ENCODE measurements at regions not wholly inside any gene's neighbourhood (a gene's known extent, or its start where the extent isn't known, plus 50 kb on each side); places are given as distances from the start of the nearest gene placed in this dataset.

DNA sequence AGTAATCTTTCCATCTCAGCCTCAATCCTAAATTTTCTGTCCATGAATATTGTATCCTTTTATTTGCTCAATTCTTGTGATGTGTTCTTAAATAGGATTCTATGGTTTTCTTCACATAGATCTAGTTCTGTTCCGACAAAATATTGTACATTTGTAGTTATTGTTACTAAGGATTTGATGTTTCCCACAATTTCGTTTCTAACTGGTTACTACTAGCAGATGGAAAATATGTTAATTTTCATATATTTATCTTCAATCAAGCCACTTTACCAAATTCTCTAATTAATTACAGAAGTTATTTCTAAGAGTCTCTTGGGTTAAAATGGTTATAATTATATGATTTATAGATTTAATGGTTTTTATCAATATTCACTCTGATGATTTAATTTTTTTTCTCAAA, 60.3 kb downstream of the SEC61B start:
- Histone ChIP-seq H2BK5ac (ENCODE audit: low read depth, low read length, poor library complexity, severe bottlenecking) (no peak overlapping the region), H3K4ac (ENCODE audit: low read depth in 1 of 2, low read length in 2 of 2) (no peak overlapping the region), H3K9ac (ENCODE audit: low read length) (no peak overlapping the region), H3K9me3 (ENCODE audit: control insufficient read depth, low read length) (no peaks in the 10 kb centered on the region), H3K4me2 (ENCODE audit: low read length, poor library complexity, severe bottlenecking) (no peak overlapping the region), H3K79me1 (replicated peaks; ENCODE audit: low read length, poor library complexity, severe bottlenecking) (no peaks in the 10 kb centered on the region), H3K4me1 (ENCODE audit: control insufficient read depth, insufficient read depth, low read depth, low read length) (no peaks in the 10 kb centered on the region), H3K18ac (ENCODE audit: low read depth in 1 of 2, low read length in 2 of 2) (no peak overlapping the region), H3K27ac (ENCODE audit: low read length, poor library complexity, severe bottlenecking) (no peak overlapping the region), H2AFZ (ENCODE audit: low read depth, low read length) (no peak overlapping the region), H2BK12ac (ENCODE audit: low read length in 2 of 2) (no peak overlapping the region), H4K91ac (ENCODE audit: low read length) (no peak overlapping the region), H3K27me3 (ENCODE audit: control insufficient read depth in 1 of 2, insufficient read depth in 1 of 2, low read length in 2 of 2) (no peaks in the 10 kb centered on the region), H3K23ac (ENCODE audit: low read length in 2 of 2) (no peak overlapping the region), H2AK5ac (ENCODE audit: low read length, severe bottlenecking) (no peak overlapping the region), H3K4me3 (ENCODE audit: insufficient read depth in 1 of 2, low read depth in 1 of 2, low read length in 2 of 2) (no peak overlapping the region), H3K14ac (ENCODE audit: low read length in 2 of 2) (no peak overlapping the region), H2BK120ac (ENCODE audit: low read depth, low read length) (no peak overlapping the region), H3K36me3 (ENCODE audit: control insufficient read depth in 1 of 2, insufficient read depth in 2 of 2, low read depth in 1 of 2, low read length in 2 of 2) (no peaks in the 10 kb centered on the region), H2BK15ac (ENCODE audit: low read depth, poor library complexity, severe bottlenecking) (no peak overlapping the region), H4K8ac (ENCODE audit: low read length) (no peak overlapping the region)
- WGBS: no CpG with 5 or more reads among the region's 2 CpGs
- no peak for DNase-seq

- Histone ChIP-seq H3K4ac (ENCODE audit: low read depth in 1 of 2, low read length in 2 of 2) (no peak overlapping the region), H3K23ac (ENCODE audit: low read length in 2 of 2) (no peak overlapping the region), H3K4me1 (ENCODE audit: control insufficient read depth, insufficient read depth, low read depth, low read length) (no peaks in the 10 kb centered on the region), H3K36me3 (ENCODE audit: control insufficient read depth in 1 of 2, insufficient read depth in 2 of 2, low read depth in 1 of 2, low read length in 2 of 2) (no peaks in the 10 kb centered on the region), H3K9ac (ENCODE audit: low read length) (no peak overlapping the region), H3K4me3 (ENCODE audit: insufficient read depth in 1 of 2, low read depth in 1 of 2, low read length in 2 of 2) (no peak overlapping the region), H3K9me3 (ENCODE audit: control insufficient read depth, low read length) (no peaks in the 10 kb centered on the region), H2BK5ac (ENCODE audit: low read depth, low read length, poor library complexity, severe bottlenecking) (no peak overlapping the region), H2AK5ac (ENCODE audit: low read length, severe bottlenecking) (no peak overlapping the region), H3K27me3 (ENCODE audit: control insufficient read depth in 1 of 2, insufficient read depth in 1 of 2, low read length in 2 of 2) (peaks cover under 1 to 11% of the 10 kb centered on the region in 2 experiments), H3K14ac (ENCODE audit: low read length in 2 of 2) (no peak overlapping the region), H3K79me1 (replicated peaks; ENCODE audit: low read length, poor library complexity, severe bottlenecking) (no peaks in the 10 kb centered on the region), H2AFZ (ENCODE audit: low read depth, low read length) (no peak overlapping the region), H4K8ac (ENCODE audit: low read length) (no peak overlapping the region), H4K91ac (ENCODE audit: low read length) (no peak overlapping the region), H3K4me2 (ENCODE audit: low read length, poor library complexity, severe bottlenecking) (no peak overlapping the region), H3K27ac (ENCODE audit: low read length, poor library complexity, severe bottlenecking) (no peak overlapping the region), H2BK12ac (ENCODE audit: low read length in 2 of 2) (no peak overlapping the region), H2BK15ac (ENCODE audit: low read depth, poor library complexity, severe bottlenecking) (no peak overlapping the region), H3K18ac (ENCODE audit: low read depth in 1 of 2, low read length in 2 of 2) (no peak overlapping the region), H2BK120ac (ENCODE audit: low read depth, low read length) (no peak overlapping the region)
- WGBS: 88% methylated on average over 6 of the region's 6 CpGs
- DNase-seq: no peak
These were observed 63.9 kb downstream of the SEC61B start for GRCh38 chr9:99285965-99286364.

DNA sequence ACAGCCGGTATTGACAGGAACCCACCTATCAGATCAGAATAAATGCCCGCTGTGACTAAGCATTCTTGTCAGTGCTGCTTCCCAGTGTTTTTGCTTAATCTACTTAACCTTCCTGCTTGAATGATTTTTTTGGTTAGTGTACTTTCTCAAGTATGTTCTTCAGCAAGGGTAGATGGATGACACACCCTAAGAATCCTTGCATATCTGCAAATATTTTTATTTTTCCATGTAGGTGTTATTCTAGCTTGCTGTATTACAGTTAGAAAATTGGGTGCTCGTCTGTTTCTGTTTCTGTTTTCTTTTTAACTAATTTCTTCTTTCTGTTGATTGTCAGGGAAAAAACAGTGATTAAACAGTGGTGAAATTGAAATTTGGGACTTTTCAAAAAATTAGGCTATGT, 64.5 kb downstream of the SEC61B start:
- Histone ChIP-seq H3K9me3 (ENCODE audit: control insufficient read depth, low read length) (no peaks in the 10 kb centered on the region), H3K4ac (ENCODE audit: low read depth in 1 of 2, low read length in 2 of 2) (no peak overlapping the region), H2AK5ac (ENCODE audit: low read length, severe bottlenecking) (no peak overlapping the region), H2BK5ac (ENCODE audit: low read depth, low read length, poor library complexity, severe bottlenecking) (no peak overlapping the region), H2BK12ac (ENCODE audit: low read length in 2 of 2) (no peak overlapping the region), H4K8ac (ENCODE audit: low read length) (no peak overlapping the region), H3K36me3 (ENCODE audit: control insufficient read depth in 1 of 2, insufficient read depth in 2 of 2, low read depth in 1 of 2, low read length in 2 of 2) (no peaks in the 10 kb centered on the region), H3K4me1 (ENCODE audit: control insufficient read depth, insufficient read depth, low read depth, low read length) (no peaks in the 10 kb centered on the region), H4K91ac (ENCODE audit: low read length) (no peak overlapping the region), H3K23ac (ENCODE audit: low read length in 2 of 2) (no peak overlapping the region), H3K4me3 (ENCODE audit: insufficient read depth in 1 of 2, low read depth in 1 of 2, low read length in 2 of 2) (no peak overlapping the region), H2BK15ac (ENCODE audit: low read depth, poor library complexity, severe bottlenecking) (no peak overlapping the region), H3K18ac (ENCODE audit: low read depth in 1 of 2, low read length in 2 of 2) (no peak overlapping the region), H3K9ac (ENCODE audit: low read length) (no peak overlapping the region), H3K27me3 (ENCODE audit: control insufficient read depth in 1 of 2, insufficient read depth in 1 of 2, low read length in 2 of 2) (peaks cover 3 to 16% of the 10 kb centered on the region in 2 experiments), H3K14ac (ENCODE audit: low read length in 2 of 2) (no peak overlapping the region), H2AFZ (ENCODE audit: low read depth, low read length) (no peak overlapping the region), H2BK120ac (ENCODE audit: low read depth, low read length) (no peak overlapping the region), H3K4me2 (ENCODE audit: low read length, poor library complexity, severe bottlenecking) (no peak overlapping the region), H3K79me1 (replicated peaks; ENCODE audit: low read length, poor library complexity, severe bottlenecking) (no peaks in the 10 kb centered on the region), H3K27ac (ENCODE audit: low read length, poor library complexity, severe bottlenecking) (no peak overlapping the region)
- no peak for DNase-seq
- 89% methylated on average over 3 of the region's 3 CpGs for WGBS

GRCh38 chr9:99287641-99288040, 65.6 kb downstream of the SEC61B start:
- Histone ChIP-seq H2BK5ac (ENCODE audit: low read depth, low read length, poor library complexity, severe bottlenecking) (no peak overlapping the region), H3K4me3 (ENCODE audit: insufficient read depth in 1 of 2, low read depth in 1 of 2, low read length in 2 of 2) (no peak overlapping the region), H2BK15ac (ENCODE audit: low read depth, poor library complexity, severe bottlenecking) (no peak overlapping the region), H3K4ac (ENCODE audit: low read depth in 1 of 2, low read length in 2 of 2) (no peak overlapping the region), H3K14ac (ENCODE audit: low read length in 2 of 2) (no peak overlapping the region), H3K79me1 (replicated peaks; ENCODE audit: low read length, poor library complexity, severe bottlenecking) (no peaks in the 10 kb centered on the region), H2AFZ (ENCODE audit: low read depth, low read length) (no peak overlapping the region), H3K27ac (ENCODE audit: low read length, poor library complexity, severe bottlenecking) (no peak overlapping the region), H3K23ac (ENCODE audit: low read length in 2 of 2) (no peak overlapping the region), H4K91ac (ENCODE audit: low read length) (no peak overlapping the region), H3K9ac (ENCODE audit: low read length) (no peak overlapping the region), H3K36me3 (ENCODE audit: control insufficient read depth in 1 of 2, insufficient read depth in 2 of 2, low read depth in 1 of 2, low read length in 2 of 2) (no peaks in the 10 kb centered on the region), H3K9me3 (ENCODE audit: control insufficient read depth, low read length) (no peaks in the 10 kb centered on the region), H4K8ac (ENCODE audit: low read length) (no peak overlapping the region), H2BK12ac (ENCODE audit: low read length in 2 of 2) (no peak overlapping the region), H2BK120ac (ENCODE audit: low read depth, low read length) (no peak overlapping the region), H3K18ac (ENCODE audit: low read depth in 1 of 2, low read length in 2 of 2) (no peak overlapping the region), H2AK5ac (ENCODE audit: low read length, severe bottlenecking) (no peak overlapping the region), H3K4me1 (ENCODE audit: control insufficient read depth, insufficient read depth, low read depth, low read length) (no peaks in the 10 kb centered on the region), H3K27me3 (ENCODE audit: control insufficient read depth in 1 of 2, insufficient read depth in 1 of 2, low read length in 2 of 2) (peaks cover 6 to 18% of the 10 kb centered on the region in 2 experiments), H3K4me2 (ENCODE audit: low read length, poor library complexity, severe bottlenecking) (no peak overlapping the region)
- 89% methylated on average over 2 of the region's 2 CpGs for WGBS
- DNase-seq: no peak

Measured in mesenchymal stem cell (in vitro differentiated cells and primary cell).